ENCODE measurements at regions not wholly inside any gene's neighbourhood (a gene's known extent, or its start where the extent isn't known, plus 50 kb on each side); places are given as distances from the start of the nearest gene placed in this dataset.

- TF ChIP-seq CTCF (IDR thresholded peaks at IDR 0.05) (no peak), ZFX (IDR thresholded peaks at IDR 0.05; ENCODE audit: borderline replicate concordance) (no peak)
These were observed 554.1 kb downstream of the CETN3 start for GRCh38 chr5:89855417-89855816.
